Muscle of arm (tissue), 1 donor: ENCODE measurements at regions not wholly inside any gene's neighbourhood (a gene's known extent, or its start where the extent isn't known, plus 50 kb on each side); places are given as distances from the start of the nearest gene placed in this dataset.
"Not testable (repeated sequence)": the region's sequence is repeated elsewhere in the genome, so short reads cannot be mapped to it uniquely, and the experiment has no call there.

Experiments
- DNase-seq: peaks from one replicate; pipeline ENCODE4 v3.0.0-alpha.2; 2013

DNA sequence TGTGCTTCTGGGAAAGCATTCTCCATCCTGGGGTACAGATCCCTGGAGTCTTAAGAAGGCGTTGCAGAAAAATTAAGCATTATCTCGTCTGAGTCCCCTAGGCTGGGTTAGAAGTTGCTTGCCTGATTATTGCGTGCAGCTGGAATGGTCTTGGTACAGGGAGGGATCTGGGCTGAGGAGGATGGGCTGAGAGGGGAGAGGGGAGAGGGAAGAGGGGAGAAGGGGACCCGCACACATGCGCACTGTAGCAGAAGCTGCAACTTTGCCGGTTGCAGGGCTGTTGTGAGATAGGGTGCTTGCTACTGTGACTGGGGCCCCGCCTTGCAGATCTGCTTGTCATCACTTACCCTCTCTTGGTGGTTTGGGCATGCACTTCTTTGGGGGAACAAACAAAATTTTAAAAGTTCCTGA is 316.8 kb downstream of the DLEU7 start:
- DNase-seq, result no peak

GRCh38 chr13:50527188-50527587 is 316.3 kb downstream of the DLEU7 start:
- DNase-seq, result no peak

DNA sequence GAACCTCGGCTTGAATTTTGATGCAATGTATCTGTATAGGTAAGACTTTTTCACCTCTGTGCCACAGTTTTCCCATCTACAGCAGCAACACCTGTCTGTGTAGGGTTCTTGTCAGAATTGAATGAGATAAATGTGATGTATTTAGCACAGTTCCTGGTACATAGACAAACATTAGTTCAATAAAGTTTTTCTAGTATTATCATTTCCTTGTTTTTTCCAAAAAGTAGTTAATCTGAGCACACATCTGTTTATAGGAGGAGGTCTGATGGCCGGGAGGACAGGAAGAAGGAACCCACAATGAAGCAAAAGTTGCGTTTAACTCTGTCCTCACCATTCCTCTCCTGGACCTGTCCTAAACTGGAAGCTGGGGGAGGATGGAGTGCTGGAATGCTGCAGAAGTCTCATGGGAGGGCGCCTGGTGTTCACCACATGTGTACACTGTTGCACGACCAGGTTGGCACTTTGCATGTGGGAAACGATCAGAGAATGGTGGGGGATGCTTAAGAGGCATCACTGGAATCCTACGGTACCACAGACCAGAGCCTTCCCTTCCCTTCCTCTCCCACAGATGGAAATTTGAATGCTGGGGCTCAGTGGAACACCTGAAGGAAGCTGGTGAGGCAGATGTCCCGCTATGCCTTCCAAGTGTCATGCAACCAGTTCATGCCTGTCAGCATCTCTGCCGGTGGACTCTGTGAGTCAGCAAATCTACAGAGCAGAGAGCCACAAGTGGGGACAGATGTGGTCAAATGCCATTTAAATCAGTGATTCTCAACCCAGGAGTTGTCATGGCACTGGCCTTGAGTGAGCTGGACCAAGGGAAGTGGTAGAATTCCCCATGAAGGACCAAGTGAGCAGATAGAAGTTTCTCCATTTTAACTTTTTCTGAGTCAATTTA is 315.6 kb downstream of the DLEU7 start:
- no peak for DNase-seq

- DNase-seq, result peak; percentile 69
These were observed 314.2 kb downstream of the DLEU7 start for GRCh38 chr13:50529154-50529882.

- no peak for DNase-seq
These were observed 311.3 kb downstream of the DLEU7 start for GRCh38 chr13:50531917-50532899.

DNA sequence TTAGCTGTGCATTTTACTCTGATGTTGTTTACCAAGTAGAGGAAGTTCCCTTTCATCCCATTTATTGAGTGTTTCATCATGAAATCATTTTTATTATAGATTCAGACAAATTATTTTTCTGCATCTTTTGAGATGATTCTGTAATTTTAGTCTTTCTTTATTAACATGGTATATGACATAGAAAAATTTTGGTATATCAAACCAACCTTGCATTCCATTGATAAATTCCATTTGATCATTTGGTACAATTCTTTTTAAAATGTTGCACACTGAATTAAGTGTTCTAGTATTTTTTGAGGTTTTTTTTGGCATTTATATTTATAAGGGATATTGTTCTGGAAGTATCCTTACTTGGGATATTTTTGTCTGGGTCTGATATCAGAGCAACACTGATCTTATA is 308.4 kb downstream of the DLEU7 start:
- DNase-seq, result no peak

- no peak for DNase-seq
These were observed 306.5 kb downstream of the DLEU7 start for GRCh38 chr13:50537029-50537428.

GRCh38 chr13:50539791-50540530 is 303.5 kb downstream of the DLEU7 start:
- DNase-seq, result no peak

DNA sequence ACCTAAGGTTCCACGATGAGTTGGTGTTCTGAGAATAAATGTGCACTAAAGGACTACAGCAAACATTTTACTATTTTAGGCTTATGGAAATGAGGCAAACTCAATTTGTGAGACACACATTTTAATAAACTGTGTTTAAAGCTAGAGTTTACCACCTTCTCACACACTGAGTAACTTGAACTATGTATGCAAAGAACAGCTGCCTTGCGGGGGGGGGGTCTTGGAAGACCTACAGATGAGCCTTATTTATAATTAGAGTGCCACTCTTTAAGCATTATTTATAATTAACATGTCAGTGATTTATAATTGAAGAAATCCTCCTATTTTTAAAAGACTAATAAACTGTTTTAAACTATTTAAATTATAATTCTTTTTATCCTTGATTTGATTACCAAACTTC is 300.4 kb downstream of the DLEU7 start:
- DNase-seq, result no peak

DNA sequence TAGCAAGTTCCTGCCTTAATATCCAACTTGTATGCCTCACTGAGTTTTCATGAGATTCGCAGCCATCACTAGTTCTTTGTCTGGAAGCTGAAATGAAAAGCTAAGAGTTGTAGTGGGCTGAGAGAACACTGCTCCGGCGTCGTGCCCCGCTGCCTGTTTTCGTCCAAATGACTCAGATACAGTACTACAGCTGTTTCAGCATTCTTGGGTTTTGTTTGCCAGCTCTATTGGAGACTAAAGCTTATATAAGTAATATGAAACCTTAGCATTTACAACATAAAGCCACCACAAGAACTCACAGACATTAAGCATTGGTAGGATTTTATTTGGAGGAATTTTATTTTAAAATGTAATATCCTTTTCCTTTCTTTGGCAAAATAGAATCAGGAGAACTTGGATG is 299.7 kb downstream of the DLEU7 start:
- DNase-seq, result peak; percentile 86

DNA sequence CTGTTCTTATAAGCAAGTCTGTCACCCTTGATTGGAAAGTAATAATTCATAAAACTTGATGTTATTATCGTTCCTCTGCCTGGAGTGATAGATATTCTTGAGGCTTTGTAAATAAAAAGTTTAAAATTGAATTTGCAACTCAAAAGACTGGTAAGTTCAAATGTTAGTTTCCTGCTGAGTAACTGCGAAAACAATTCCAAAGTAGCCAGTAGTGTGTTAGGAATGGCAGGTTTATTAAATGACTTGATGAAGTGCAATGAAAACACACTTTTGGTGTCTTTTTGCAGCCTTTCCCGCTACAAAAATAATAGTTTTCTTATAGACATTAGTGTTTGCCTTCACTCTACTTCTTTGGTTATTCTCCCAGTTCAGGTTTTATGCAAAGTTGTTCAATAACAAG is 299.3 kb downstream of the DLEU7 start:
- DNase-seq, result no peak

DNA sequence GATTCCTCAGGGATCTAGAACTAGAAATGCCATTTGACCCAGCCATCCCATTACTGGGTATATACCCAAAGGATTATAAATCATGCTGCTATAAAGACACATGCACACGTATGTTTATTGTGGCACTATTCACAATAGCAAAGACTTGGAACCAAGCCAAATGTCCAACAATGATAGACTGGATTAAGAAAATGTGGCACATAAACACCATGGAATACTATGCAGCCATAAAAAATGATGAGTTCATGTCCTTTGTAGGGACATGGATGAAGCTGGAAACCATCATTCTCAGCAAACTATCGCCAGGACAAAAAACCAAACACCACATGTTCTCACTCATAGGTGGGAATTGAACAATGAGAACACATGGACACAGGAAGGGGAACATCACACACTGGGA is 296.3 kb downstream of the DLEU7 start:
- not testable (repeated sequence) for DNase-seq

- no peak for DNase-seq
These were observed 294.9 kb downstream of the DLEU7 start for GRCh38 chr13:50548586-50548985.

DNA sequence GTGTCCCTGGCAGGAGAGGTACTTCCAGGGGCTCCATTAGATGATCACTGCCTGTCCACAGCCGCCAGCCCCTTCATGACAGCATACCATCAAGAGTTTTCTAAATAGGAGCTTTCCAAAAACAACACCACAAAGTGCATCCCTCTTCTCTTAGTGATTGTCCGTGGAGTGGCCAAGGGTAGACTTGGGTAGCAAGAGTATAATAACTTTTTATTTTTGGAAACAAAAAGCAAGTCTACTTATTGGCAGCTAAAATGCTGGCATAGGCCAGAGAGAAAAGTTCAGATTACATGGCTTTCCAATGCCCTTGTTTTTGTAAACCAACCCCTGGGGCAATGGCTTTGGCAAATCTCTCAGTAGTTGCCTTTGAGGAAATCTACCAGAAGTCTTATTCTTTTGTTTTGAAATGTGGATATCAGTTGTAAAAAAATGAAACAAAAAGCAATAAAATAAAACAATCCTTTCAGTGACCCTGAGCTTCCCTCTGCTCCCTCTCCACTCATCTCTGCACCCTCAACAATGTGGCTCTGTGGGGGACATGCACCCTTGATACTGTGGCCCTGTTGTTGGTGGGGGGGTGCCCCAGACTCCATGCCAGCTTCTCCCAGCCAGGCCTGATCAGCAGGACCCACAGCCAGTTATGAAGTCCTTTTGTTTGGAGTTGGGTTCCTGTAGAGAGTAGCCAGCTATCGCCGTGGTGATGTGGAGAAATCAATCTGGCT is 294.1 kb downstream of the DLEU7 start:
- DNase-seq, result no peak

DNA sequence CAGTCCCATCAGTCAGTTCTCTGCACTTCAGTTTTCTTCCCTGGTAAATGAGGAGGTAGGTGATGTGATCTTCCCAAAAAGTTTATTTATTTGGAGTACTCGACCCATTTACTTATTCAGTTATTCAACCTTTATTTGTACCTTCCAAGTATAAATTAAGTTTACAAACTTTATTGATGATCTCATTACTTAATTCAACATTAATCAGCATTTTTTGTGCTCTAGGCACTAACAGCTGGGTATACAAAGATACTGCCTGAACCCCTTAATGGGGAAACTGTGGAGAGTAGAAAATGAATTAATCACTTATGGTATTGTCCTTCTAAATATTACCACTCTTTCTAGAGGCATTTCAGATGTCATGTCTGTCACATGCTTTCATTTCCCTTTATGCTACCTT is 293.3 kb downstream of the DLEU7 start:
- no peak for DNase-seq

DNA sequence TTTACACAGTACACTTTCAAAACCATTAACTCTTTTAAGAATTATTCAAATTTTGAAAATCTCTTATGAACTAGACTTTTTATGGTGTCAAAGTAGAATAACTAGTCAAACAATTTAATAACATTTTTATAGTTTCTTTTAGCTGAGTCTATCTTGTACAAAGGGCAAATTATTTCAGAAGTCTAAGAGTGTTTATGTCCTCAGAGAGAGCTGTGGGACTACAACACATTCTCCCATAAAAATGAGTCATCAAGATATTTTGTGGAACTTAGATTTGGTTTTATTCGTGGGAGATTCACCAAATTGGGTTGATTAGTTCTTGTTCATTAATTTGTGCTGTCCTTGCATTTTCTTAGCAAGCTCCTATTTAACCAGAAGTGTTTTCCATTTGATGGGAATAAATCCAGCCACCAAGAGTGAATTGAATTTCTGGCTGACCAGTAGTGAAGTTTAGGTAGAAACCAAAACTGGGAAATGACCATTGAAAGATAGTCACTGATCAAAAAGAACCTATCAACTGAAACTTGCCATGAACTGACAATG is 291.0 kb downstream of the DLEU7 start:
- no peak for DNase-seq

GRCh38 chr13:50561739-50562138 is 281.8 kb downstream of the DLEU7 start:
- DNase-seq, result no peak

- no peak for DNase-seq
These were observed 276.8 kb downstream of the DLEU7 start for GRCh38 chr13:50566646-50567045.

DNA sequence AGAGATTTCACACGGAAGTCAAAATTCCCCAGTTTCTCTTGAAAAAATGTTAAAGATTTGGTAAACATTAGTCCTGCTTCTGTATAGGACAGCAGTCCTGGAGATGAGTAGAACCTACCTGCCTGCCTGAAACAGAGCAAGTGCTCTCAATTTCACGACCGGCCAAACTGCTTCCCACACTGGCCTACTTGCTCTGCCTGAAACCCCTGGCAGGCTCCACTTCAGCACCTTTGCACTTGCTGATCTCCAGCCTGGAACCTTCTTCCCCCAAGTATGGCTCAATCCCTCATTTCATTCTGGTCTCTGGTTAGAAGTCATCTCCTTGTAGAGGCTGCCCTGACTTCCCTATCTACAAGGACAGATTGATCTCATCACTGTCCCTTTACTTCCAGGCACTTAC is 271.4 kb downstream of the DLEU7 start:
- DNase-seq, result no peak

- DNase-seq, result no peak
These were observed 270.4 kb downstream of the DLEU7 start for GRCh38 chr13:50573066-50573465.
